ENCODE measurements at regions not wholly inside any gene's neighbourhood (a gene's known extent, or its start where the extent isn't known, plus 50 kb on each side); places are given as distances from the start of the nearest gene placed in this dataset.

DNA sequence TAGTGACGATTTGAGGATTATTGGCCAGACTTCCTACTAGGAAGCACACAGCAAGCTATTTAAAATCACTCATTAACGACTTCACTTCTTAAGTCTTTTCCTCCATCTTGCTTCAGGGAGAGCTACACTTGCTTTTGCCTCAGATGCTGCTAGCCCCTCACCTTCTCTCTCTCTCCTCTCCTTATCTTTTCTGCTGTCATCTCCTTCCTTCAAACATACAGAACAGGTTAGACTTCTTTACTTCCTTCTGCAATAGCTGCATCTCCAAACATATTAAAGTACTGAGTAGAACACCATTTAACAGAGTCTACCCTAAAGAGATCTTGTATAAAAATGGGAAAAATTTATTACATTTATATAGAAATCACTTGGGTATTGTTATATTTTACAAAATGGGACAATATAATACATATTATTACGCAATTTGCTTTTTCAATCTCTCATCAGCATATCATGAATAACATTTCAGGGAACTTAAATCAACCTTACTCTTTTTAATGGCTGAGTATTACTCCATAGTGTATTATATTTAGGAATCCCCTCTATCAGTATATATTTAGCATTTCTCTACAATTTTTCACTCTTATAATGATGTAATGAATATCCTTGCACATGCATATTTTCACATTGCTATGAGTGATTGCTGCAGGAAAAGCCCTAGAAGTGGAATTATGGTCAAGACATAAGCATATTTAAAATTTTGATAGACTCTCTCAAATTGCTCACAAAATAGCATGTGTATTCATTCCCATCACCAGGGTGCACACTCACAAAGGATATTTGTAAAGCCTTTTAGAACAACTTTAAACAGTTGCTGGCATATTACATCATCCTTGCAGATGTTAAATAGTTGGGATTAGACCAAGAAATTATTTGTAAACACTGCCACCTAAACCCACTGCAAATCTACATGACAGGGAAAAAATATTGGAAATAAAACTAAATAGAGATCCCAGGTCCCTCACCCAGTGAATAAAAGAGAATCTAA is 164.5 kb upstream of the NFIB start:
- DNase-seq (ENCODE audit: low read depth in 4 of 4, low spot score in 3 of 4): no peak

DNA sequence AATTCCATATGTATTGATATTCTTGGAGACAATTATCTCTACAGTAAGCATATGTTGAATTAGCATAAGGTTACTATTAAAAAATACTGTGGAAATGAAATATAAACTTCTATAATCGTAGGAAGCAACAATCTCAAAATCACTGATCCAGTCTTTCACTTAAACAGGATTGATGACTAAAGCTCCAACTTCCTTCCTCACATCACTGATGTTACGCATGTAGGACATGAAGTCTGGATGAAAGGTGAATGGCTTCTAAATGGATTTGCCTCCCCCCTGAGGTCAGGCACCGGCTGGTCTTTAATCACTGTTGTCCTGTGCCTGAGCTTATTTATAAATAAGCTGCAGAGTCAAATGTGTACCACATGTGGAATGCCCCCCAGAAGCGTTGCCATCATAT is 157.1 kb upstream of the NFIB start:
- DNase-seq (ENCODE audit: low read depth in 4 of 4, low spot score in 3 of 4): no peak

DNA sequence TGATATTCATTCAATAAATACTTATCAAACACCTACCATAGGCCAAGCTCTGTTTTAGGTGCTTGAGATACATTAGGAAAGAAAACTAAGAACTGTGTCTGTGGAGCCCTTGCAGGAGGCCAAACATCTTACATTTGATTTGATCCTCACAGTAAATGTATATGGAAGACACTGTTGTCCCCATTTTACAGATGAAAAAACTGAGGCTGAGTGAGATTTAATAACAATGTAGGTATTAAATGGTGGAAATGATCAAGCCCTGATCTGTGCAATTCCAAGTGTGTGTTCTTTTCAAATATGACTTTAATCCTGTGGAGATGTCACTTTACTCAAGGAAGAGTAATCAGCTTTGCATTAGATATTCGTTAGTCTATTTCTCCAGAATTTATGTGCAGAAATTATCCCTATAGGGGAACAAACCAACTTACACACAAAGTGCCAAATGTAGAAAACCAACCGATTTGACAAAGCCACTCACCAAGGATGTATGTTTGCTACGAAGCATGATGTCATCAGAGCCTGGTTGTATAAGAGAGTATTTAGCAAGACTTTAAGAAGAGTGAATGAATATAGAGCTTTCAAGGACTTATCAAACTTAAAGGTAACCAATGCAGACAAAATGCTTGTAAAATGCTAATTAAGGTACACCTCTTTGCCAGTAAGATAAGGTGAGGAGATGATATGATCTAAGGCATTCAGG is 153.9 kb upstream of the NFIB start:
- no peak for DNase-seq (ENCODE audit: low read depth in 4 of 4, low spot score in 3 of 4)

DNA sequence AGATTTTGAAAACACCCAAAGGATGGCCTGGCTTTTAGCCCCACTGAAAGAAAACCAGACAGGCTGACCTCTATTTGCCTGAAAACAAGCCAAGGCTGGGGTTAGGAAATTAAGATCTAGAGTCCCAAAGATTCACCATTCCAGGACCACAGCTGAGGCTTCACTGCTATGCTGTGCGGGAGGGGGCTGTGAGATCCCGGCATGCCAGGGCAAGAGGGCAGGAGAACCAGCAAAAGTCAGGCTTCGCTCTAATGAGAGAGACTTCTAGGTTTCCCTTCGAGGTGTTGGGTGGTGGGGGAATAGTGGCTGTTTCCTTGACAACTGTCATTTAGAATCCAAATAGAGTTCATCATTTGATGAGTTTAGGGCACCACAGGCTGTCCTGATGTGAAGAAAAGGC is 152.9 kb upstream of the NFIB start:
- DNase-seq (ENCODE audit: low read depth in 4 of 4, low spot score in 3 of 4): no peak

DNA sequence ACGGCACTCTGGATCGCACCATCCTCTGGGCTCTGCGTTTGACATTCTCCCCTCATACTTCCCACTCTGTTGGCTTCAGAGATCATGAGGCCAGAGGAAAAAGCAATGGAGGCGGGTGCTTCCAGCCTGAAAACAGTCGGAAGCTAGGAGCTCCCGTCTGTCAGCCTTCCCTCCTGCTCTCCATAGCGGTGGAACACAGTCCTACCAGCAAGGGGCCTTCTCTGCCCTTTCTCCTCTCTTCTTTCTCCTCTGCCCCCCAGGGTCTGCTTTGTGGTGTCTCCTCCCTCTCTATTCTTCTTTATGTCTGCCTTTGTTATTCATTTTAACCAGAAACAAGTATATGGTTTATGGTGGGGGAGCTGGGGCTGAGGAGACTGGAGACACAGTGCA is 152.5 kb upstream of the NFIB start:
- DNase-seq (ENCODE audit: low read depth in 4 of 4, low spot score in 3 of 4): no peak

DNA sequence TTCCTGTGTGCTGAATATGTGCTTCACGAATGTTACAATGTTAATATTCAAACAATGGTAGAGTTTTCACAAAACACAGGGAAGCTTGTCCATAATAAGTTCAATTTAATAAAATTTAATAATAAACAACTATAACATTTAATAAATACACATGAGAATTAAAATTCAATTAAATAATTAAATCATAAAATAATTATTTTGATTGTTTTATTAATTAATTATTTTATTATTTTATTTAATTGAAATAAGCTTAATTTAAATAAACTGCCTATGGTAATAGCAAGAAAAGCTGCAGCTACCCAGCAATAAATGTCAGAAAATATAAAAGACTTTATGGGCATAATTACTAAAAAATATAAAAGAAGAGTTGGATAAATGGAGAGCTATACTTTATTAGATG is 149.0 kb upstream of the NFIB start:
- DNase-seq (ENCODE audit: low read depth in 4 of 4, low spot score in 3 of 4): no peak

DNA sequence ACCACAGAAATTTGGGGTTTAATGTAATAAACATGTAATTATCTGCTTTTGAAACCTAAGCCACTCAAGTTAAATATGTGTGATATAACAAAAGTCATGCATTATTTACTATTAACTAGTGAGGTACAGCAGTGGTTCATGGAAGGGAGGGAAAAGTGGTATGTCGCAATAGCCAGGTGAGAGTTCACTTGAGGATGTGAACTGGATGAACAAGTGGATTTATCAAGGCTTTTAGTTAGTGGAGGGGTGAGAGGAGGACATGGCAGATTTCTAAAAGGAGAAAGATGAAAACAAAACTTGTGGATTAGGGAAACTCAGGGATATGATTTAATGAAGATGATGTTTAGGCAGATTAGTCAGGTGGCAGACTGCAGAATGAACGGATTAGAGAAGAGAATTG is 141.3 kb upstream of the NFIB start:
- no peak for DNase-seq (ENCODE audit: low read depth in 4 of 4, low spot score in 3 of 4)

DNA sequence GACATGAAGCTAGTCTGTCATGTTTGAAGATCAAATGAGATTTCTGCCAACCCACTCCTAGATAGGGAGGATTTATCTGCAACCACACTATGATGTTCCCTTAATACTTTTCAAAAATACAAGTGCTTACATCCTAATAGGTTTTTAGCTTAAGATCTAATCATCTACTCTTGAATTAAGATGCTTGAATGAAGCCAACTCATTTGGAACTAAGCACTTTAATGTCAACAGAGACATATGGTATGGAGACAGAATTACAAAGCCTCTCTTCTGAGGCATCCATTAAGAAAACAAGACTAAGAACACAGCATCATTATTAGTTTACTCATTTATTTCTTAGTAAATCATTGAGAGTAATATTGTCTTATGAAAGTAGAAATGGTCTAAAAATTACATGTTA is 139.3 kb upstream of the NFIB start:
- no peak for DNase-seq (ENCODE audit: low read depth in 4 of 4, low spot score in 3 of 4)

DNA sequence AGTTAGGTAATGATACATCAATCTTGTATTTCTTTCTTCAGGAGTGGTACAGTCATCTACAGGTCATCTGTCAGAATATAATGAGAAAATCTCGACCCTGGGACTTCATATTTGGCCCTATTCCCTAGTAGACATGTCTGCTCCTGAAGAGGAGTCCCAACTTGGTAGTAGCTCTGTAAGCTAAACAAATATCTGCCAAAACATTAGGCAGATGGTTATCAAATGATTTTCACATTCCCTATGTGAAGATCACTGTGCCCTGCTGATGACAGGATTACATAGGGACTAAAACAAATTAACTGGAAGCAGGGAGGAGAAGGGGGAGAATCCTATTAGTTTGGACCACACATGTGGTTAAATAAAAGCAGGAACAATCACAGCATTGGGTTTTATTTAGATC is 138.6 kb upstream of the NFIB start:
- no peak for DNase-seq (ENCODE audit: low read depth in 4 of 4, low spot score in 3 of 4)

DNA sequence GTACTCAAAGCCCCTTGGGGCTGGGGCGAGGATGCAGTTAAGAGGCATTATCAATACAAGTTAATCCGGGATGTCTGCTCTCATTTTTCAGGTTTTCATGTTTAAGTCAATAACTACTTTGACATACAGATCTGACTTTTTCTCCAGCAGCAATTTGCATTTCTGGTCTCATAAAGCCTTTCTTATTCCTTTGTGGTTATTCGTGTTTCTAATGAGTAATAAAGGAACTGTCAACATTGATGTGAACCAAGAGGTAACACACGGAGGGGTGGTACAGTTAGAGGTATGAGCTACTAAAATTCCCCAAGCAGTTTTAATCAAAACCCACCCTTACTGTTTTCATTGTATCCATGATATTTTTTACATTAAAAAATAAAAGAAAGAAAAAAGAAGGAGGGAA is 138.0 kb upstream of the NFIB start:
- DNase-seq (ENCODE audit: low read depth in 4 of 4, low spot score in 3 of 4): no peak

DNA sequence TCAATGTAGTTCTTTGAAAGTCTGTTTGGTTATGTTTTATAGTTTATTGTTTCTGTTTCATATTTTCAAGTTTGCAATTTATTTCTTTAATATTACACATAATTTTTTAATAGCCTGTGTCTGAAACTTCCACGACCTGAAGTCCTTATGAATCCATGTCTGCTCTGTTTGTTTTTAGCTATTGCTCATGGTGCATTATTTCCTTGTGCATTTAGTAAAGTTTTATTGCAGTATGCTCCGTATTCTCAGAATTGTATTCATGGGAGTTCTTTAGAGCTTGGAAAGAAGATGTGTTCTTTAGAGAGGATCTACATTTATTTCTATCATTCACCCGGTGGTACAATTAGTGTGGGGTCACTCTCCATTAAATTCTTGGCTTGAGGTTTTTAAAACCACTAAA is 133.2 kb upstream of the NFIB start:
- no peak for DNase-seq (ENCODE audit: low read depth in 4 of 4, low spot score in 3 of 4)

DNA sequence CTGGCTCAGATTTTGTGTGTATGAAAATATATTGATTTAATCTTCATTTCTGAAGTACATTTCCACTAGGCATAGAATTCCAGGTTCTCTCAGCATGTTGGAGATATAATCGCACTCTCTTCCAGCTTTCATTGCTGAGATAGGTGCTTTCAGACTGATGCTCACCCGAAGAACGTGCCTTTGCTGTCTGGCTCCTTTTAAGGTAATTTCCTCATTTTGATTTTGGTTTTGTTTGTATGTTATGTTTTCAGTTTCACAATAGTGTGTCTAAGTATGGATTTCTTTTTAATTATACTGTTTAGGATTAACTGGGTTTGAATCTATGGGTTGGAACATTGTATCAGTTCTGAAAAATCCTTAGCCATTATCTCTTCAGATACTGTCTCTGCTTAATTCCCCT is 132.0 kb upstream of the NFIB start:
- DNase-seq (ENCODE audit: low read depth in 4 of 4, low spot score in 3 of 4): no peak

DNA sequence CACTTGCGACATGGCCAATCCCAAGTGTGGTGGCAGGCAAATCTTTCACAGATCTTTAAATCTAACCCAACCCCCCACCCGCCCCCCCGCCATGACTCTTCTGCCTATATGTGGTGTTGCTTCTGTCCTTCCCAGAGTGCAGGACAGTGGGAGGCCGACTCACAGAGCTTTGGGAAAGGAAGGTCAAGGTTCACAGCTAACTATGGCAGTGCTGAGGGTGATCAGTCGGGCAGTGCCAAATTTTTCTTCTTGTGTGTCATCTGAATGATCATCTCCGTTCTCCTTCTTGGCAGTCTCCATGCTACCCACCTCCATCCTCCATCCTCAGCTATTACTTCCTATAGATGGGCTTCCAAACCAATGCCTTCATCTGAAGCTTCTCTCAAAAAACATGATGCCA is 129.0 kb upstream of the NFIB start:
- DNase-seq (ENCODE audit: low read depth in 4 of 4, low spot score in 3 of 4): no peak

DNA sequence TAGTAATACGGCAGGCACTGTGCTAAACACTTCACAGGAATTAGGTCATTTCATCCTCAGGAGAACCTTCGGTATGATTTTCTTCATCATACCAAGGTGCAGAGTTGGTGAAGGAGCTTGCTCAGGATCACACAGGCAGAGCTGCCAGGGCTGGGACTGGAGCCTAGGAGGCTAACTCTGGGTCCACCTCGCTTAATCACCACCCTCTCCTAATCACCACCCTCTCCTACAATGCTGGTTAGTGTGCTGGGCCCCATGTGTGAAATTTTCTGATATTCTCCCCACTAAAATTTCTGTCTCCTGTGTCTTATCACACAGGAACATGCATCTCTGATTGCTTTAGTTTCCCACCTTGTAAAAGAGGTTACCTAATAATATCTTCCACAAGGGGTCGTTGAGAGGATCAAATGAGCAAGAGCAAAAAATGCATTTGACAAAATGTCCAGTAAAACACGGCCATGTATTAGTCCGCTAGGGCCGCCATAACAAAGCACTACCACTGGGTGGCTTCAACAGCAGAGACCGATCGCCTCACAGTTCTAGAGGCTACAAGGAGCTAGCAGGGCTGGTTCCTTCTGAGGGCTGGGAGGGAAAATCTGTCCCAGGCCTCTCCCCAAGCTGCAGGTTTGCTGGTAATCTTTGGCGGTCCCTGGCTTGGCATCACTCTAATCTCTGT is 128.2 kb upstream of the NFIB start:
- DNase-seq (ENCODE audit: low read depth in 4 of 4, low spot score in 3 of 4): no peak

DNA sequence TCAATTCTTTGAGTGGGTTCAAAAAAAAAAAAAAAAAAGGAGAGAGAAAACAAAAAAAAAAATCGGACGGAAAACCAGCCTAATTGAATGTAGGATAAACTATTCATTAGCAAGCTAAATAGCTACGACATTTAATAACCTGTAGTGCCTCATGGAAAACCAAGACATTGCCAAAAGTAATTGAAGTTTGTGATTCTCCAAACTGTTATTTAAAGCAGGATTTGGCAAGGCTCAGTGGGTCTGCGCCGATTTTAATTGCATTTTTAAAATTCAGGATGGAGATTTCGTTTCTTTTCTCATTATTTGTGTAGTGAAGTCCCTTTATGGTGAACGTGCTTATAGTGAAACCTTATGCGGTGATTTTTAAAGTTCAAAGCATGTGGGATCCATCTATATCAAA is 127.2 kb upstream of the NFIB start:
- DNase-seq (ENCODE audit: low read depth in 4 of 4, low spot score in 3 of 4): no peak

DNA sequence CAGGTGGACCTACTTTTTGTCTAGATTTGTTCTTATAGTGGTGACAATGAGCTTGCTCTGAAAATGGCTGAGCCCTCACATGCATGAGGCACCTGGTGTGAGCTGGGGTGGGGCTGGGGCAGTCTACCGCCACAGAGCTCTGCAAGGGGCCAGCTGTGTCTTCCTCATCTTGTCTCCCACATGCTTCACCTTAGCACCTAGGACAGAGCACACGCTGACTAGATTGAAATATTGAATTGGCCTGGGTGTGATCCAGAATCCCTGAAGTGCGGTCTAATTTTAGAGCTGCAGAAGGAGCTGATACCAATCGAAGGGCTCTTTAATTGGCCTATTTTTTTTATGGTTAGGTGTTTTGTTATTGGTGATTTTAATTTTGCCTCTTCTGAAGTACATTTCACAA is 126.1 kb upstream of the NFIB start:
- no peak for DNase-seq (ENCODE audit: low read depth in 4 of 4, low spot score in 3 of 4)

DNA sequence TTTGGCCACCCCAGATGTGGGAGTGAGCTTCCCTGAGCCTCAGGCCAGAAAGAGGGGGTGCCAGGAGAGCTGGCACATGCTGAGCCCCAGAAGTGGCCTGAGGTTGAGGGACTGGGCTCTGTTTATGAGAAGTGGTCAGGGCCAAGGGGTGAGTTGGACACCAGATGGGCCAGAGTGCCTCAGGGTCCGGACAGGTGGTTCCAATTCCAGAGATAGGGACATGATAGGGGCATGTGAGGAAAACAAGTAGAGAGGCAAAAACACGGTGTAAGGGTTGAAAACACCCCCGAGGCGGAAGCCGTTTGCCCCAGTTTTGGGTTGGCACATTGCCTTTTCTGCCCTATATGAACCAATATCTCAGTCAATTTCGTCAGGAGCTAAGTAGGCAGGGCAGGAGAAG is 125.6 kb upstream of the NFIB start:
- no peak for DNase-seq (ENCODE audit: low read depth in 4 of 4, low spot score in 3 of 4)

DNA sequence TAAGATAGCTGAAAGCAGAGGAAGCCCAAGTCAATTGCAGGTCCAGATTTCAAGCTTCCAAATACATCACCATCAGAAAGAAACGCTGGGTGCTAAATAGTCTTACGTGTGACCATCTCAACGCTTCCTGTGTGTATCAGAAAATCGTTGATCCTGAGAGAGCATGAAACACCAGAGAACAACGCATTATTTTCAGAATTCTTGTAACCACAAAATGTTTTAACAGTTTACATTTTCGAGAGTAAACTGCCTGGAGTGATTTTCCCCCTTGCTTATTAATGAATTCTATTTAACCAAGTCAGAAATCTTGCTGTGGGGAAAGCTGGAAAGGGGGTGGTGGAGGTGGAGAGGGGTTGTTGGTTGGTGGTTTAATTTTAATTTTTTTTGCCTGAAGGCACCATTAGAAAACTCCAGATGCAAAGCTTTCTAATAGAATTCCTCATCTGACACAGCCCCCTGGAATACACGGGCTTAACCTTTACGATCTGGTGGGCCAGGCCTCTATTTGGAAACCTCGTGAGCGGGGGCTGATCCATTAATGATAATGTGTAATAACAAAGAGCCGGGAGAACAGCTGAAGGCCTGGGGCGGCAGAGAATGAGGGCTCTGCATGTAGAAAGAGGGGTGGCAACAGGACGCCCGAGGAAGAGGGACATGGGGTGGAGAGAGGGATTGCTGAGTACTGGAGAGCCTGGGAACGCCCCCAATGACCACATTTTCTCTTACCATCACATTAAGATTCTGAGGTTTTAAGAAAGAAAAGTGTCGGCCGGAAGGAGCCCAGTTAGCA is 124.5 kb upstream of the NFIB start:
- no peak for DNase-seq (ENCODE audit: low read depth in 4 of 4, low spot score in 3 of 4)

DNA sequence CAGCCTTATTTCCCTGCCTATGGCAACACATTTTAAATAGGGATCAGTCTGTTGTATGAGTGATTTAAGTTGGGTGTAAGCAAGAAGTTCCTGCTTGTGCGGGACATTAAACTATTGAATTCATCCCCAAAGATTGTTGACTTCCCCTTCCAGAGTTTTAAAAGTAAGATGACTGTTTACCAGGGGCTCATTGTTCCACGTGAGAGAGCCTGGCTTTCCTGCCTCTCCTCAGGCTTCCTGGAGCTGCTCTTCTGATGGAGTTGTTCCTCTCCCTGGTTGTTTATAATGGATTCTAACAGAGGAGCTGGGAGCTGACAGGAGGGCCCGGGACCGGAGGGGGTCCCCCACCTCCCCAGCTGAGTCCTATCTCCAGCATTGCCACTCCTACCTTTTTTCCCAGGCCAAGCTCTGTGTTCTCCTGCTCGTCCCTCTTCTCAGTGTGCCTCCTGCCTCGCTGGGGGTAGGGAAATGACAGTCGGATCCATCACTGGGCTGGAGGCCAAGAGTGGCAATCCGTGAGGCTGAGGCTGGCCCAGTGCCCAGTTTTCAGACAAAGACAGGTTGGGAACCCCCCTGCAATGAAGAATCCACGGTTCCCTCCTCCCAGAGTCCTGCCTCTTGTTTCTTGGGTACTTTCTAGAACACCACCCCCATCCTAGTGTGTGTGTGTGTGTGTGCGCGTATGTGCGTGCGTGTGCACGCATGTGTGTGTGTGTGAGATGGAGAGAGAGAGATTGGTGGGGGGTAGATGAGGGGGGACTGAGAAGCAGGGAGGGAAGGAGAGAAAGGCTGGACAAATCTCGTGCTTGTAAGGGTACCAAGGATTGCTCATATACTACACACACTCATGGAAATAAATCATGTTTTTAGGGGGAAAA is 123.7 kb upstream of the NFIB start:
- DNase-seq (ENCODE audit: low read depth in 4 of 4, low spot score in 3 of 4): no peak

DNA sequence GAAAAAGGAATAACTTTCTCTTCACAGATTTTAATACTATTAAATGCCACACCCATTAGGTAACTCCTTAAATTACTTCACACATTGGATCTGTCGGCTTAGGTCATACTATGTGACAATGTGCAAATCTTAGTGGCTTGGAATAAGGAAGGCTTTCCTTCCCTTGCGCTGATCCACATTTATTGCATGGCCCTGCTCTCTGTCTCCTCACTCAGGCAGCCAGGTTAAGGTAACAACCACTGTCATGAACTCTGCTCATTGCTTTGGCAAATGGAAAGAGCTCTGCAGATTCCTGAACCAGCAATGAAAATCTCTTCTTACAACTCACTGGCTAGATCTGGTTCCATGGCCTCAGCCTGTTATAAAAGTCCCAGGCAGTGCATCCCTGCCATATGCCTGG is 121.9 kb upstream of the NFIB start:
- DNase-seq (ENCODE audit: low read depth in 4 of 4, low spot score in 3 of 4): no peak
